ENCODE measurements at regions not wholly inside any gene's neighbourhood (a gene's known extent, or its start where the extent isn't known, plus 50 kb on each side); places are given as distances from the start of the nearest gene placed in this dataset.

DNA sequence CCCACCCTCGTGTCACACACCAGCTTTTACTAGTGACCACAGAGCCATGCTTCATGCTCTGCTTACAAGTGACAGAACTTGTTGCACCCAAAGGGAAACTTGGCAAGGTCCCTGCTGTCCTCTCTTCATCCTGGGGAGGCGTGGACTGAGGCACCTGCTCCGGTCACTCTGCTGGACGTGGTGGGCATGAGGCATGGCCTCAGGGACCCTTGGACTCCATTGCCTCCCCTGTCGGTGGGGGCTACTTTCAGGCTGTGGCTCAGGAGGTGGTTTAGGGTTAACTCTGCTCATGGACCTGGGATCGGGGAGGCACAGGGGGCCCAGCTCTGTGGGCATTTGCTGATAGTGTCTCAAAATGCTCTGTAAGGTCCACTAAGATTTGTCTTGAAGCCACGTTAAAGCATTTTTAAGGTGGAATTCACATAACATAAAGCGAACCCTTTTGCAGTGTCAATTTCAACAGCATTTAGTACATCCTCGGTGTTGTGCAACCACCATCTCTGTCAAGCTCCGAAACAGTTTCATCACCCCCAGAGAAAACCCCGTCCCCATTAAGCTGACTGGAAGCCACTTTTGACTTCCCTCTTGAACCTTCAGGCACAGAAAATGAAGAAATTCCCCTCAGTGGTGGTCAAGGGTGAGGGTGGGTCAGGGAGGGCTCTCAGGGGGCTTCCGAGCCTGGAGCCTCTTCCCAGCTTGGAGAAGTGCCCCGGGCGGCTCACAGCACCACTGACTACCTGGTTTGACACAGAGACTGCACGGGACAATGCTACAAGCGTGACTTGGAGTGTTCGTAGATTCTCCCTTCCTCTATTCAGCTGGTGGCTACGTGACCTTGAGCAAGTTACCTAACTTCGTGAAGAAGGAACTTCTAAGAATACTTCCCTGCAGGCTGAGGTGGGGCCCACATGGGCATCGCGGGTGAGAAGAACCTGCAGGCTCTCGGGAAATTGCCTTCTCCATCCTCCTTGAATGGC is 100.0 kb upstream of the HDAC4 start:
- TF ChIP-seq CTCF (IDR thresholded peaks at IDR 0.05) = no peak
- TF ChIP-seq POLR2A (IDR thresholded peaks at IDR 0.05) = no peak

Measured in testis (tissue), 2 donors.